LNCaP clone FGC (cell line): ENCODE measurements at regions not wholly inside any gene's neighbourhood (a gene's known extent, or its start where the extent isn't known, plus 50 kb on each side); places are given as distances from the start of the nearest gene placed in this dataset.

Experiments
- DNase-seq: peaks from one replicate; pipeline ENCODE4 v3.0.0-alpha.2; 2011; ENCODE audit warnings: low read depth
- H3K4me3 ChIP-seq: 2 replicates; pipeline ENCODE4 v1.5.1; 2011; ENCODE audit warnings: mild to moderate bottlenecking, low read depth, low read length, control low read depth
- CTCF ChIP-seq: IDR thresholded peaks from 2 replicates; pipeline ENCODE4 v1.5.1; 2012; ENCODE audit warnings: mild to moderate bottlenecking; ENCODE audit not compliant: control insufficient read depth, insufficient read depth; ENCODE audit errors: extremely low read depth

- DNase-seq, result no peak
- H3K4me3 ChIP-seq, result no peak overlapping the region
- TF ChIP-seq CTCF, result no peak
Measured at GRCh38 chr7:33766405-33766804, 138.9 kb upstream of the BMPER start.

GRCh38 chr7:33769930-33770329 lies 135.4 kb upstream of the BMPER start:
- no peak overlapping the region for H3K4me3 ChIP-seq
- DNase-seq, result no peak
- TF ChIP-seq CTCF, result no peak

GRCh38 chr7:33770576-33770975 lies 134.8 kb upstream of the BMPER start:
- DNase-seq, result no peak
- TF ChIP-seq CTCF, result no peak
- no peak overlapping the region for H3K4me3 ChIP-seq

GRCh38 chr7:33771422-33771821 lies 133.9 kb upstream of the BMPER start:
- no peak overlapping the region for H3K4me3 ChIP-seq
- no peak for TF ChIP-seq CTCF
- DNase-seq, result no peak

- H3K4me3 ChIP-seq, result no peak overlapping the region
- DNase-seq, result no peak
- no peak for TF ChIP-seq CTCF
Measured at GRCh38 chr7:33773053-33773452, 132.3 kb upstream of the BMPER start.

- H3K4me3 ChIP-seq, result no peak overlapping the region
- DNase-seq, result peak; percentile 4
- no peak for TF ChIP-seq CTCF
Measured at GRCh38 chr7:33774762-33775523, 130.4 kb upstream of the BMPER start.

GRCh38 chr7:33775790-33776189 lies 129.5 kb upstream of the BMPER start:
- DNase-seq, result no peak
- H3K4me3 ChIP-seq, result no peak overlapping the region
- TF ChIP-seq CTCF, result no peak
